NCI-H748 treated with DMSO at 0.1 percent for 48 hours (cell line): ENCODE measurements at regions not wholly inside any gene's neighbourhood (a gene's known extent, or its start where the extent isn't known, plus 50 kb on each side); places are given as distances from the start of the nearest gene placed in this dataset.
"Not testable (repeated sequence)": the region's sequence is repeated elsewhere in the genome, so short reads cannot be mapped to it uniquely, and the experiment has no call there.

ENCODE experiments used
- DNase-seq: peaks from one replicate; lab custom pipeline; 2025; lab: John Stamatoyannopoulos, UW

- DNase-seq, result not testable (repeated sequence)
Observed at GRCh38 chr2:66632882-66633281, 198.0 kb downstream of the MEIS1 start.

DNA sequence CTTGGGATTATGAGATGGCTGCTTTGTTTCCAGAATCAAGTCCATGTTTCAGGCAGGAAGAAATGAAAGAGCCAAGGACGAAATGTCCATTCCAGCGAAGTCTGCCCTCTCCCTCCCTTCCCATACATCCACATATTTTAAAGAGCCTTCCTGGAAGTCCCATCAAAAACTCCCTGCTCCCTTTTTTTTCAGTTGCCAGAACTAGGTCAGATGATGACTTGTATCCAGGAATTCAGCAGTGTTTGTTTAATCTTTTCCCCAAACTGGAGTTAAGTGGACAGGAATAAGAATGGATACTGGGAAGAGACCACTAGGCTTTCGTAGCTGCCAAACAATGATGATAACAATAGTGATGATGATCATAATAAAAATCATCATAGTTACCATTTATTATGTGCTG is 198.7 kb downstream of the MEIS1 start:
- DNase-seq, result no peak

GRCh38 chr2:66634784-66635183 is 199.9 kb downstream of the MEIS1 start:
- DNase-seq, result no peak

- no peak for DNase-seq
Observed at GRCh38 chr2:66641685-66642084, 206.8 kb downstream of the MEIS1 start.

DNA sequence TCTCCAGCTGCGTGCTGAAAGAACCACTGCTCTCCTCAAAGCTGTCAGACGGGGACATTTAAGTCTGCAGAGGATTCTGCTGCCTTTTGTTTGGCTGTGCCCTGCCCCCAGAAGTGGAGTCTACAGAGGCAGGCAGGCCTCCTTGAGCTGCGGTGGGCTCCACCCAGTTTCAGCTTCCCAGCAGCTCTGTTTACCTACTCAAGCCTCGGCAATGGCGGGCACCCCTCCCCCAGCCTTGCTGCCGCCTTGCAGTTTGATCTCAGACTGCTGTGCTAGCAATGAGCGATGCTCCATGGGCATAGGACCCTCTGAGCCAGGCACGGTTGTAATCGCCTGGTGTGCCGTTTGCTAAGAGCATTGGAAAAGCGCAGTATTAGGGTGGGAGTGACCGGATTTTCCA is 213.2 kb downstream of the MEIS1 start:
- DNase-seq, result not testable (repeated sequence)

DNA sequence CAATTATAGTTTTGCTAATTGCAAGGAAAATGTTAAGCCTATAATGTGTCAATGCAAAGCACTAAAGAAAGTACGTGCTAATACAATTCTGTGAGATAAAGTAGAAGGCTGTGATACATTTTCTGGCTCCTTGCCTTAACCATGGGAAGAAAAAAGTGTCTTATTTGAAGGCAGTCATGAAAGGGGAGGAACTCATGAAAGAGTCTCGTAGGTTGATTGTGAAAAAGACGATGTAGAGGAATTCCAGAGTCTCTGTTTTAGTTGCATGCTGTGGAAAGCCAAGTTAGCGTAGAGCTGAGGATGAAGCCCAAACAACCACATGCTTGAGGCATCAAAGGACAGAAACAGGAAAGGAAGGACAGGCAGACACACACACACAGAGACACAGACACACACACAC is 214.1 kb downstream of the MEIS1 start:
- DNase-seq, result no peak

DNA sequence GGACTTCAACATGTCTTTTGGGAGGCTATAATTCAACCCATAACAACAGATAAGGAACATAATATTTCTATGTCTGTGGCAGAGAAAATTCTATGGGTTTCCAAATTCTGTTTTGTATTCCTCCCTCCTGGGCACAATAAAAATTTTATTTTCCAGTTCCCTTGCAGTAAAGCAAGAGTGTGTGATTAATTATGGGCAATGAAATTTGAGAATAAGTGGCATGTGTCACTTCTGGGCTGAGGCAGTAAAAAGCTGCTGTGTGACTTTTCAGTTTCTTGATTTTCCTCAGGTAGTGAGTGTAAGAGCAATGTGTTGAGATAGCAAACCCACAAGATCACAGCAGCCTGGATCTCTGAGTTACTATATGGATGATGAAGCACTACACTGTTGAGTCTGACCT is 216.4 kb downstream of the MEIS1 start:
- DNase-seq, result no peak

GRCh38 chr2:66660804-66661203 is 225.9 kb downstream of the MEIS1 start:
- DNase-seq, result no peak

GRCh38 chr2:66661253-66662173 is 226.6 kb downstream of the MEIS1 start:
- DNase-seq, result no peak

DNA sequence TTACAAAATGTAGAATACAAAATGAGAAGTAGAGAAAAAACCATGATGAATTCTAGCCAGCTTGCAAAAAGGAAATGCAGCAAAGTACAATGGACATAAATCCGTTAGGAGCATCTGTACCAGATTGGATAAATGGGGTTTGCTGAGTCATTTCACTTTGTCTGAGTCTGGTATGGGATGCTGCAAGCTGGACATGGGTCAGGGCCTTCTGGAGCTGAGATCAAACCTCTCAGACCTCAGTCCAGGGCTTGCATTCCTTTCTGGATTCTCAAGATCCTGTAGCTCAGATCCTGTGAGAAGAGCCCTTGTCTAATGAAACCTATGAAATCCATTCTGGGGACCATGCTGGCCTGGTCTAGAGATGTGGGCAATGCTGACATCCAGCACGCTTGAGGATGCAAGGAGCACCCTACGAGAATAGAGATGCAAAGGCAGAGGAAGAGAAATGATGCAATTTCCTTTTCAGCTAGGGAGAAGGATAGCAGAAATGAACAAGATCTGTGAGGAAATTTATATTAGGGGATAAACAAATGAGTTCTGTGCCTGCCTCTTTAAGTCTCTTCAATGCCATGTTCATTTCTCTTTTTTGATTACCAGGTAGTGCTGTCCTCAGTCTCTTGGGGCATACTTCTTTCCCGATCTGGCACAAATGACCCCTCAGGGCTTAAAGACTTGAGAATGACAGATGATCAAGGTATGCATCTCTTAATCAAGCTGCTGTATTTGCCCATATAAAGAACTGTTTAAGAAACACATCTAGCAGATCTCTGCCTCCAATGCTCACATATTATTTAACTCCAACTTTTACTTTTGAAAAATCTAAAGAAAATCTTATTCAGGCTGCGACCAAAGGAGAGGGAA is 230.4 kb downstream of the MEIS1 start:
- DNase-seq, result no peak

DNA sequence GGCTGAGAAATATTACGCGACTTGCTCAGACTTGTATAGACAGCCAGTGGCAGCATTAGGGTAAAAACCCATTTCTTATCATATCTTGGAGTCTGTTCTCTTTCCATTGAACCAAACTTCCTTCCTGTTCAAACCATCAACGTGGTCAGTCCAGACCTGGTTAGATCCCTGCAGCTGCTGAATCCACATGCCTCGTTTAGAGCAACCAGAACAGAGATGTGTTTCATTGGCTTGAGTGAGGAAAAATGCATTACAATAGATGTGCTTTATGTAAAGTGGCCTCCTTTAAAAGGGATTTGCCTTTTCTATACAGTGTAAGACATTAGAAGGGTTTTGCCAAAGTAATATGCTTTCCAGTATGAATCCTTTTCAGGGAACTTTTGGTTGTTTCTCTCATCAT is 232.4 kb downstream of the MEIS1 start:
- no peak for DNase-seq

DNA sequence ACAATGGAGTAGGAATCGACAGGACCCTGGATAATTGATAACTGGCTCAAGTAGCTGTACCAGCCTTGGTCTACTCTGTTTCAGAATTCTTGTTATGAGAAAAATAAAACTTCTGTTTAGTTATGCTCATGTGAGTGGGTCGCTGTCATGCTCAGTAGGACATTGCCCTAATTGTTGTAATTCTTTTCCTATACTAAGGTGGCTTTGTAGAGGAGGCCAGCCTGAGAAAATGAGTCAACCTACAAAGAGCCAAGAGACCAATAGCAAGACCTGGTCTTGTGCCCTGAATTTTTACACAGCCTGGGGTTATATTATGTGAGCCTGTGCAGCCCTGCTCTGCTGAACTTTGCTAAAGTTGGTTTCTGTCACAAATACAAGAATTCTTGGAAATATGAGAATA is 238.4 kb downstream of the MEIS1 start:
- no peak for DNase-seq

- DNase-seq, result no peak
Observed at GRCh38 chr2:66674087-66674486, 239.2 kb downstream of the MEIS1 start.

GRCh38 chr2:66675591-66675990 is 240.7 kb downstream of the MEIS1 start:
- no peak for DNase-seq

DNA sequence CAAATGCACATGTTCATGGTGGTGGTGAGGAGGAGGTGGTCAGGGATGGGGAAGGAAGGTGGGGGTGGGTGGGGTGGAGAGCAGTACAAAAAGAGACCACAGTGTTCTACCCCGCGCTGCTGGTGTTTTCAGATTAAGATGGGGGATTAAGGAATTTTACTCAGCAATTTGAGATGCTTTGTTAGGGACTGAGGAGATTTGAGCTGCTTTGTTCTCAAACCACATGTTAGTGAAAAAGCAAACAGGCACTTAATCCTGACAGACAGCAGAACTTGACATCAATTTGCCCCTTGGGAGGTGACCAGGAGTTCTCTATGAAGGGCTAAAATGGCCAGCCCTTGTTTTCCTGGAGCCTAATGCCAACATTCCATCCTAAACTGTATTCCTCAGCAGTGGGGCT is 244.5 kb downstream of the MEIS1 start:
- DNase-seq, result no peak

GRCh38 chr2:66682476-66682875 is 247.6 kb downstream of the MEIS1 start:
- peak; percentile 19 for DNase-seq

DNA sequence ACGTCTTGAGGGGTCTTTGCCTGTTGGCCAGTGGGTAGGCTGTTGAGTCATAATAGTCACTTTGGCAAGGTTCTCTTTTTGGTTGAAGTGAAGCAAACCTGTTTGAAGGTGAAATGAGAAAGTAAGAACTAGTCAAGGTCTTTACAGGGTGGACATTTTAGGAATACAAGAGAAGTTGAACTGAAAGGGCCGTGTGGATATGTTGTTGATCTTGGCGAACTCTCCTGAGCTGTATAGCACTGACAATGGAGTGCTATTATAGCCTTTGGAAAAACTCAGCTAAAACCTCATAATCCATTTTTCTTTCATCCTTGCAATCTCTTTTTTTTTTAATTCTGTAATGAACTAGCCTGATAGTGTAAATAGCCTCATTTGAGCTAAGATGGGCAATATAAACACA is 248.1 kb downstream of the MEIS1 start:
- DNase-seq, result no peak

DNA sequence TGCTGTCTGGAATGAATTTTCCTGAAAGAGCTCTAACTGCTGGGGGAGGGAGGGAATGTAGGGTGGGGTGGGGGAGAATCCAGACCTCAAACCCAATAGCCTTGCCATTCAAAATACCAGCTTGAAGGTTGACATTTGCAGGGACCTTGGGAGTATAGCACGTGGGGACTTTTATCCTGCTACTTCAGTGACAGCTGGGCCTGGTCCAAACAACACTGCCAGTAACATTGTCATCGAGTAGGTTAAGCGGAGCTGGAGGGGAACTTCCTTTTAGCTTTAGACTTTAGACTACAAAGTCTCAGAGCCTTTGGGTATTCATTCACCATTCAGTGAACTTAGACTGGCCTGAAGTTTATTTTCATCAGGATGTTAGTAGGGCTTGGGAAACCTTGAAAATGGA is 248.7 kb downstream of the MEIS1 start:
- no peak for DNase-seq

DNA sequence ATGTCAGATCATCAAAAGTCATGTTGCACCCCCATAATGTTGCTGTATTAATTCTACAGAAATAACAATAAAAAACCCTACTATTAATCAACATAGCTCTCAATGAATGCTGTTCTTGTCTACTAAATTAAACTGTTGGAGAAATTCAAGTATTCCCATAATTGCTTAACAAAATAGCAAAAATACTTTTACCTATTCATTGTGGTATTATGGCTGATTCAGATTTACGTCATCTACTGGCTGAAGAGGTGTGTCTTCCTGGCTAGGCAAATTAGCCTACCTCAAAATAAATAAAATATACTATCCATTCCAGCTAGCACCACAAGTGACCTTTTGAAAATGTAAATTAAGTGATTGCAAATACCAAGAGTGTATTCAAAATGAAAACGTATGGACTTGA is 249.4 kb downstream of the MEIS1 start:
- DNase-seq, result no peak

DNA sequence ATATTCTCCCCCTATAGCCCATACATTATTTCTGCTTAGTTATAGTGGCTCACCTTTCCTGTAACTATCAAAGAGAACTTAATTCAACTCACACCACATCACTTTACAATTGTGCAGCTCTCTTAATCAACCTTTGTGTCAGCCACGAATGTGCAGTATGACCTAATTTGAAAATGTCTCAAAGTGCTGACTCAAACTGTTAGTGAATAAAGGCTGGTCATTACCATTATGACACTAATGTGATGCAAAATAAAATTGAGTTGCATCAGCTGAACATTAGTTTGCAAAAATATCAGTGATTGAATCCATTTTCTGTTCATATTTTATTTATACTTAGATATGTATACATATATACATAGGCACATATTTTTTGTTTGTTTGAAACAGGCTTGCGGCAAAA is 251.8 kb downstream of the MEIS1 start:
- DNase-seq, result no peak

DNA sequence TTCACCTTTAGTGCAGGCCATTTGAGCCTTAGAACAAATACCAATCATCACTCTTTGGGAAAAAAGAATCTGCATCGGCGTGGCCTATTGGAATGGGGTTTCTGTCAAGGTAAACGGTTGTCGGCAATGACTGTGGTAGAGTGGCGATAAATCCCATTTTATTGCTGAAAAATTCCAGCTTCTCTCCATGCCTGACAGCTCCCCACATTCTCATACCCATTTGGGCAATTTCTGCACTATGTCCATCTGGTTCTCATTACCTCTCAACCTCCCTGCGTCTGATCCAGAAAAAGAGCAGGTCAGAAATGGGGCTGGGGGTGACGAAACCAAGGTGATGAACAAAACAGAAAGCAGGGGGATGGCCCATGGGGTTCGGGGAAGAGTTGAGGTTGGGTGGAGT is 254.0 kb downstream of the MEIS1 start:
- DNase-seq, result no peak

DNA sequence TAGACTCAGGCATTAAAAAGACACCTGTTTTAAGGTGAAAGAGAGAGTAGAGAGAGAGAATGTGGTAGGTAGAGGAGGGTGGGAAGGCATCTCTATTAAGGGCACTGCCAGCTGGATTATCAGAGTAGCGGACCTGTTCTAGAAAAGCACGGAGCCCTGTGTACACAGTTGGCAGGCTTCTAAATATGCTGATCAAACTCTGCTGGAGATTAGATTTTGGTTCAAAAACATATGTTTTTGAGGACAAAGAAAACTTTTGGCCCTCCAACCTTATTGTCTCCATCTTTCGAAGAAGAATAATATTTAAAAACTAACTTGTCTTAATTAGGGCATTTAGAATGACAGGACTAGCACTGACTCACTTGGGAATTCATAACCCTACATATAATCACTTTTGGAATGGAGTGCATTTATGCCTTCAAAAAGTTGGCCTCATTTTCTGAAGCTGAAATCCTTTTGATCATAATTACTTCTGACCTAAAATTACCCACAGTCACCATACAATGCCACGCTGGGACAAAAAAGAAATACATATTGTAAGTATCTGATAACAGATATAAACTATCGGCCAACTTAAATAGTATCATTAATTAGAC is 254.6 kb downstream of the MEIS1 start:
- no peak for DNase-seq
